ENCODE measurements at regions not wholly inside any gene's neighbourhood (a gene's known extent, or its start where the extent isn't known, plus 50 kb on each side); places are given as distances from the start of the nearest gene placed in this dataset.

DNA sequence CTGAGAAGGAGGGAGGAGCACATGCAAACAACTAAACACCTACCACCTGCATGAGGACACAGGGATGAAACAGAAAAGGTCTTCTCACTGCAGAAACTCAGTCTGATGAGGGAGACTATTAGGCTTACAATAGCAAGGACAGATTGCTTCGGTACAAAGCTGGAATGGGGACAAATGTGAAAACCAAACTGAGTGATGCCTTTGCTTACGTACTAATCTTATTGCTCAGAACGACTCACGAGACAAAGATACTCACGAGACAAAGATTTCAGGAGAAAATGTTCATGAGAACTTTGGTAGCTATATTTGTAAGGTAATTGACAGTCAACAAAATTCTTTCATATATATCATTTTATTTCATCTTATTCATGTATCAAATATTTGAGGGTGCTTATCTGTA, 71.9 kb upstream of the TAF1L start:
- Histone ChIP-seq H4K5ac (ENCODE audit: low read depth, low read length) (no peak overlapping the region), H4K8ac (ENCODE audit: low read depth in 2 of 2, low read length in 2 of 2) (no peak overlapping the region), H3K9me1 (ENCODE audit: insufficient read depth, low read length) (no peaks in the 10 kb centered on the region), H3K36me3 (ENCODE audit: control insufficient read depth, insufficient read depth, low read length) (no peaks in the 10 kb centered on the region), H3K27ac (ENCODE audit: insufficient read depth, low read length) (no peak overlapping the region), H2AK5ac (ENCODE audit: low read depth, low read length) (no peak overlapping the region), H2BK120ac (ENCODE audit: low read depth, low read length) (no peak overlapping the region), H2BK5ac (ENCODE audit: low read depth, low read length, poor library complexity, severe bottlenecking) (no peak overlapping the region), H3K4me3 (ENCODE audit: insufficient read depth, low read depth, low read length) (no peak overlapping the region), H3K9me3 (ENCODE audit: control insufficient read depth, insufficient read depth, low read length) (no peaks in the 10 kb centered on the region), H3K4me1 (ENCODE audit: control insufficient read depth, insufficient read depth, low read length) (no peaks in the 10 kb centered on the region; the same call in 1 of the 2 replicates), H3K56ac (ENCODE audit: extremely low read depth, insufficient read depth, low read length) (no peak overlapping the region), H4K91ac (ENCODE audit: insufficient read depth, low read depth, low read length) (no peak overlapping the region), H2AFZ (replicated peaks; ENCODE audit: low read length, poor library complexity) (no peak overlapping the region), H3K27me3 (ENCODE audit: control insufficient read depth, insufficient read depth, low read length) (no peaks in the 10 kb centered on the region), H3K79me1 (ENCODE audit: low read depth in 1 of 2, low read length in 2 of 2) (no peaks in the 10 kb centered on the region), H3K9ac (ENCODE audit: low read depth, low read length) (no peak overlapping the region), H4K20me1 (ENCODE audit: insufficient read depth, low read length) (no peaks in the 10 kb centered on the region), H3K18ac (ENCODE audit: low read depth, low read length) (no peak overlapping the region), H3K14ac (replicated peaks; ENCODE audit: low read depth, low read length) (no peak overlapping the region), H3K4ac (ENCODE audit: low read depth, low read length) (no peak overlapping the region), H2BK15ac (ENCODE audit: low read depth, low read length) (no peak overlapping the region), H3K4me2 (ENCODE audit: low read depth, low read length) (no peak overlapping the region), H2AK9ac (replicated peaks; ENCODE audit: low read depth, low read length, poor library complexity) (no peak overlapping the region), H2BK20ac (ENCODE audit: low read depth, low read length) (no peak overlapping the region), H3K23ac (ENCODE audit: low read depth, low read length) (no peak overlapping the region)
- ATAC-seq (ENCODE audit: low read depth) (no peak), DNase-seq (peak; percentile 35)
- CTCF ChIA-PET: no interaction called here
- POLR2A ChIA-PET (ENCODE audit: unreplicated experiment): no interaction called here
- WGBS, 2 experiments (ENCODE audit: extremely low coverage in 2 of 2, insufficient read length in 1 of 2): no CpG with 5 or more reads among the region's 5 CpGs
- TF ChIP-seq SMC3 (IDR thresholded peaks at IDR 0.05; ENCODE audit: low read depth, low read length): no peak
- TF ChIP-seq BHLHE40 (IDR thresholded peaks at IDR 0.05; ENCODE audit: low read depth, low read length): no peak
- TF ChIP-seq, protein P1, sequence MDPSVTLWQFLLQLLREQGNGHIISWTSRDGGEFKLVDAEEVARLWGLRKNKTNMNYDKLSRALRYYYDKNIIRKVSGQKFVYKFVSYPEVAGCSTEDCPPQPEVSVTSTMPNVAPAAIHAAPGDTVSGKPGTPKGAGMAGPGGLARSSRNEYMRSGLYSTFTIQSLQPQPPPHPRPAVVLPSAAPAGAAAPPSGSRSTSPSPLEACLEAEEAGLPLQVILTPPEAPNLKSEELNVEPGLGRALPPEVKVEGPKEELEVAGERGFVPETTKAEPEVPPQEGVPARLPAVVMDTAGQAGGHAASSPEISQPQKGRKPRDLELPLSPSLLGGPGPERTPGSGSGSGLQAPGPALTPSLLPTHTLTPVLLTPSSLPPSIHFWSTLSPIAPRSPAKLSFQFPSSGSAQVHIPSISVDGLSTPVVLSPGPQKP (IDR thresholded peaks at IDR 0.05; ENCODE audit: borderline replicate concordance, low read depth, low read length): no peak
- no peak for TF ChIP-seq CEBPB (IDR thresholded peaks at IDR 0.05; ENCODE audit: low read depth, low read length)
- no peak for TF ChIP-seq FOS (IDR thresholded peaks at IDR 0.05; ENCODE audit: low read depth, low read length)
- no peak for TF ChIP-seq POLR2A (IDR thresholded peaks at IDR 0.05; ENCODE audit: low read depth, low read length)
- no peak for TF ChIP-seq MAFK (IDR thresholded peaks at IDR 0.05; ENCODE audit: low read depth, low read length)
- no peak for TF ChIP-seq NFE2L2 (IDR thresholded peaks at IDR 0.05; ENCODE audit: low read depth, low read length)
- no peak for TF ChIP-seq RCOR1 (IDR thresholded peaks at IDR 0.05; ENCODE audit: insufficient replicate concordance, low read length)
- no peak for TF ChIP-seq RAD21 (IDR thresholded peaks at IDR 0.05; ENCODE audit: low read length)
- no peak for TF ChIP-seq MAZ (IDR thresholded peaks at IDR 0.05; ENCODE audit: borderline replicate concordance, low read depth, low read length)
- TF ChIP-seq MXI1 (IDR thresholded peaks at IDR 0.05; ENCODE audit: borderline replicate concordance, low read depth, low read length): no peak
- in situ Hi-C loops (cut with MboI; ENCODE audit: low sequenced_read_pairs) (no loop called here), intact Hi-C loops (cut with micrococcal nuclease) (no loop called here), dilution Hi-C loops (cut with HindIII; ENCODE audit: low sequenced_read_pairs, unreplicated experiment) (no loop called here)
- no TSS peak for BruUV-seq (replicated peaks)

Measured in IMR-90 (cell line).